HuH-7 (cell line): ENCODE measurements at regions not wholly inside any gene's neighbourhood (a gene's known extent, or its start where the extent isn't known, plus 50 kb on each side); places are given as distances from the start of the nearest gene placed in this dataset.
"Not testable (repeated sequence)": the region's sequence is repeated elsewhere in the genome, so short reads cannot be mapped to it uniquely, and the experiment has no call there.

ENCODE experiments used
- DNase-seq: peaks from one replicate; pipeline ENCODE4 v3.0.0; 2011; ENCODE audit warnings: low spot score

DNA sequence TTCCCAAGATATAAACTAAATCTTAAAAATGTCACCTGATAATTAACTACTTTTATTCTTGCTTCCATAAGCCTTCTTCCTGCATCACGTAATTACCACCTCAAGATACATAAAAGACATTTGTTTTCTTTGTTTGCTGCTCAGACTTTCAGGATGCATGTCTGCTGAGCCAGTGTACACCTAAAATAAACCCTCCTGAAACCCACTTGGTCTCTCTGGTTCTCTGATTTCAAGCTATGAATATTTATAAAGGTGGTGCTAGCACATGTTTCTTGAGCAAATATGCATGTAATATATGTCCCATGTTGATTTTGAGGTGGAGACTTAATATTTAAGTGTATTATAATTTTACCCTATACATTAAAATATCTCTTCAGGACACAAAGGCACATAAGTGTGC, 1627.7 kb upstream of the CDH9 start:
- no peak for DNase-seq

DNA sequence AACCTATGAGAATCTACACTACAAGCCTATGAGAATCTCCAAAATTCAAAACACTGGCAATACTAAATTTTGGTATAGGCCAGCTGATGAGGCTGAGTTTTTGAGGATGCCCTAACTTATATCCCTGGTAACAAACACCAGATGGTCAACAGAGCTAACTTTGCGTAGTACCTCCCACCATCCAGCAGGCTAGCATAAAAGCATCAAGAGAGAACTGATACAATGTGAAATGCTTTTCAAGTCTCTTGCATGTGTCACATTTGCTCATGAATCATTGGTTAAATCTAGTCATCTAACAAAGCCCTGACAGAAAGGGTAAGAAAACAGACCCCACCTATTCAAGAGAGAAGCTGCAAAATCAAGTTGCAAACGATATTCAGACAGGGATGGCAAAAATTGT, 1609.7 kb upstream of the CDH9 start:
- no peak for DNase-seq

DNA sequence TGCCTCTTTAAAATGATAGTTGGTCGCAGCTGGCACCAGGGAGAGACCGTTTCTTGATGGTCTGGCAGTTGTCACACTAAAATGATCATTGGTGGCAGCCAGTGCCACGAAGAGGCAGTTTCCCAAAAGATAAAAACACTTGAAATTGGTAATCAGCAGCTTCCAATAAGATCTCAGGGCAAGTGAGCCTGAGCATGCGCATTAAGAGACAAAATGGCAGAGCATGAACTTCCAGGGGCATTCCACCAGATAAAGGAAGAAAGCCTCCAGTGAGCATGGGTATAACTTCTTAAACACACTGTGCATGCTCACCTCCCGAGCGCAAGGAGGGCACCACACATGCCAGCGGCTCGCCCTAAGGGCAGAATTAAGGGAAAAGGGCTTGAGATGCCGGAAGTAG, 1594.2 kb upstream of the CDH9 start:
- DNase-seq, result no peak

DNA sequence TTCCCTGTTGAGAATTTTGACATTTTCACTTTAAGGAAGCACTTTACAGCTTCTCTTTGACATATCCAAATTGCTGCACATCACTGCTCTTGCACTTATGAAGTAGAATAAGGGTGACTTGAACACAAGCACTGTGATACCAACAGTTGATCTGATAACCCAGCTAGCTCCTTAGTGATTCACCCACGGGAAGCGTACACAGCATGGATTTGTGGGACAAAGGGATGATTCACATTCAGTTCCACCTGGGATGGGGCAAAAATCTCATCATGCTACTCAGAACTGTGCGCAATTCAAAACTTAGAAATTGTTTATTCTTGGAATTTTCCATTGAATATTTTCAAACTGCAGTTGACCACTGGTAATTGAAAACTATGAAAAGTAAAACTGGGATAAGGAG, 1565.5 kb upstream of the CDH9 start:
- DNase-seq, result no peak

DNA sequence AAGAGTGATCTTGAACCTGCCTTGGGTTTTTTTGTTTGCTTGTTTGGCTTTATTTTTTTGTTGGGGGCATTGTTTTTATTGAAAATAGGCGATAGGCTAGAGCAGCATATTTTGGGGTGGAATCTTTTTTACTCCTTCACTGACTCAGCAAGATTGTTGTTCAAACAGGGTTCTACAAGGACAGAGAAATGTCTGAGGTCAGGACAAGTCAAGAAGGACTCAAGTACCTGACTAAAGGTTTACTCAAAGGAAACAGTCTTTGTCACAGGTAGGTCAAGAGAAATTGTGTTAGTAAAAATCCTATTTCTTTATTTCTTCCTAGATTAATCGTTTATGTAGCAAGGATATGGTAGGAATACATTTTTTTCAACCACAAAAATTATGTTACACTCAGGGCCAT, 1564.0 kb upstream of the CDH9 start:
- no peak for DNase-seq

DNA sequence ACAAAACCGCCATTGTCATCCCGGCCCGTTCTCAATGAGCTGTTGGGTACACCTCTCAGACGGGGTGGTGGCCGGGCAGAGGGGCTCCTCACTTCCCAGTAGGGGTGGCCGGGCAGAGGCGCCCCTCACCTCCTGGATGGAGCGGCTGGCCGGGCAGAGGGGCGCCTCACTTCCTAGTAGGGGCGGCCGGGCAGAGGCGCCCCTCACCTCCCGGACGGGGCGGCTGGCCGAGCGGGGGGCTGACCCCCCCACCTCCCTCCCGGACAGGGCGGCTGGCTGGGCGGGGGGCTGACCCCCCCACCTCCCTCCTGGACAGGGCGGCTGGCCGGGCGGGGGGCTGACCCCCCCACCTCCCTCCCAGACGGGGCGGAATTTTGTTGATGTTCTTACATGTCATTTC, 1558.3 kb upstream of the CDH9 start:
- DNase-seq, result not testable (repeated sequence)

DNA sequence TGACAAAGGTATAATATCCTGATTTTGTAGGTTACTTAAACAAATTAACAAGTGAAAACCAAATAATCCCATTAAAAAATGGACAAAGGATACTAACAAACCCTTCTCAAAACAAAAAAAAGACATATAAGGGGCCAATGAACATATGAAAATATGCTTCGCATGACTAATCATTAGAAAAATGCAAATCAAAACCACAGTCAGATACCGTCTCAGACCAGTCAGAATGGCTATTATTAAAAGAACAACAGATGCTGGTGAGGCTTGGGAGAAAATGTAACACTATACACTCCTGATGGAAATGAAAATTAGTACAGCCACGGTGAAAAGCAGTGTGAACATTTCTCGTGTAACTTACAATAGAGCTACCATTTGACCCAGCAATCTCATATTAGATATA, 1542.2 kb upstream of the CDH9 start:
- no peak for DNase-seq

DNA sequence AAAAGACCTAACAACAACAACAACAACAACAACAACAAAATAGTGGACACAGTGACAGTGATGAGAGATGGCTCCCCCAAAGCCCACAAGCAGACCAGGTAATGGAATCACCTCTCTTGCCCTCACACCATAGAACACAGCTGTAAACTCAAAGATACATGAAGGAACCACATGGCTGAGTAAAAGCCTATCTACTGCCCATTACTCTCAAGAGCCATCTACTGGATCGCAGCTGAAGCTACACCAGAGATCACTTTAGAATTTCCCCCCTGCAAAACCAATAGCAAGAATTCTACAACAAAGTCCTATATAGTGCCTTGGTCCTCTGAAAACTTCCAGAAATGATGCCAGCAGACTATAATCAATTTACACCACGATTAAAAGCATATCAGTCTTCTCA, 1537.6 kb upstream of the CDH9 start:
- DNase-seq, result peak; percentile 13

DNA sequence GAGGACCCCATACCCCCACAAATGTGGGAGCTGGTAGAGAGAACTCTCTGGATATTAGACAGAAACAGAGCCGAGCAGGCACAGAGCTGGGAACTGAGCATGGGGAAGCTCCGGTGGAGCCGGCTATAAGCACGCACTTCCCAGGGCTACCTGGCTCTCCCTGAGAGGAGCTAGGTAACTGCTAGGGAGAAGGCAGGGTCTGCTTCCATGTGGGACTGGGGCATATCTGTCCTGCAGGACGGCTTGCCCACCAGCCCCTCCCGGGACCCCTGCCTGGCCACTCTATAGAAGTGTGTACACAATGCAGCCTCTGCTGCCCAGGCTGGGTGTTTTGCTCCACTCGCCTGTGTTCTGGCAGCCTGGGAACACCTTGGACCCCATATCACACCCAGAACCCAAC, 1537.0 kb upstream of the CDH9 start:
- no peak for DNase-seq

DNA sequence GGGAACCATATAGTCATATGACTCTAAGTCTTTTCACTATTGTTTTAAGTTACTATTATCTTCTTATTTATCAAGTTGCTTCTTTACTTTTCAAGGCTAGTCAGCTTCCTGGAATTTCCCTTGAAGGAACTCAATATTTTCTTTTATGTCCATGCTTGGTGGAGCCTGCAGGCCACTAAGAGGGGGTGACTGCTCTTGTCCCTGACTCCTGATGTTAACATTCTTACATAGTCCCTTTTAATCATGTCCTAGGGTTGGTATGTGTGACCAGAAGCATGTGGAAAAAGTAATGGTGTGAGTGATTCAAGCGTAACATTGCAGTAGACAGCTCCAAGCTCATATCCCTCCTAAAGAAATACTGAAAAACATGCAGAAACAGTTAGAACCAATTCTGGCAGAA, 1536.2 kb upstream of the CDH9 start:
- DNase-seq, result no peak

DNA sequence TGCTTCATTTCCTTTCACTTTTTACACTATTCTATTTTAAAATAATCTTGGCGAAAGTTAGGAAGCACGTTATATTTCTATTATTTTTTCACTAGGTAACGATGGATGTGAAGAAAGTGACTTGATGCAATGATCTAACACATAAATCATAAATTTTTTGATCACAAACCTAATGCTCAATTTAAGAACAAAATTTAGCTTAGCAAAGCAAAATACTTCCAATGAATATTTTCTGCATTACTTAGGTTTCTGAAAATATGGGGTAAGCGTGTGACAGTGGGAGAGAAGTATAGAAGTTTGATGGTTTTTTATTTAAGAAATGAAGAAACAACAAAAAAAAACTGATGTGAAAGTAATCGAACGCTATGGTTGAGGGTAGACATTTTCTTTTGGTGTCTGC, 1528.7 kb upstream of the CDH9 start:
- DNase-seq, result no peak

DNA sequence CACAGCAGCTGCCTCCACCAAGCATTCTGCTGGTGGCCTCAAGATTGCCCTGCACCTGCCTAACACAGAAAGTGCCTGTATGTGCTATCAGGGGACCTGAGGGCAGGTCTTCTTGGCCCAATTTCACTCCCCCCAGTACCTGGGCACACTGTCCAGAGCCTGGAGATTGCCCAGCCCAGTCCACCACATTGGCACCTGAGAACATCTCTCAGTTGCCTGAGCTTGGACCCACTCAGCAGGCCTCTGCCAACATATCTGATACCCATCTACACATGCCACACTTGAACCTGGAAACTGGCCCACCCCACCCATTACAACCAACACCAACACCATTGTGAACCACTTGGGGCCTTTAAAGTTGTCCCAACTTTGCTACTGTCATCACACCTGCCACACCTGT, 1523.1 kb upstream of the CDH9 start:
- no peak for DNase-seq

DNA sequence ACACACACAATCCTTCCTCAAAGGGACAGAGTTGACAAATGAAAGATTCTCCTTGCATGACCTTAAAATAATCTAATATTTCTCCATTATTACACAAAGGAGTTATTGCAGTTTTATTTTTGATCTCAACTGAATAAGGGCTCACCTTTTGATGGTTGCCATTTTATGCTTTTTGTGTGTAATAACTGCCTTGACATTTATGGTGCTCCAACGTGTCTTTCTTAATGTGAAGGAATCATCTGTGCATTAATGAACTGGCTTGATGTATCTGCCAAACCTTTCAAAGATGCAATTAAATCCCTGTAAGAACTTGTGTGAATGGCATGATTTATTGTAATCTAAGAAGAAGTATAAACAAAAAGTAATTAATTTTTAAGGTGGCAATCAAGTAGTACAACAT, 1519.8 kb upstream of the CDH9 start:
- no peak for DNase-seq

DNA sequence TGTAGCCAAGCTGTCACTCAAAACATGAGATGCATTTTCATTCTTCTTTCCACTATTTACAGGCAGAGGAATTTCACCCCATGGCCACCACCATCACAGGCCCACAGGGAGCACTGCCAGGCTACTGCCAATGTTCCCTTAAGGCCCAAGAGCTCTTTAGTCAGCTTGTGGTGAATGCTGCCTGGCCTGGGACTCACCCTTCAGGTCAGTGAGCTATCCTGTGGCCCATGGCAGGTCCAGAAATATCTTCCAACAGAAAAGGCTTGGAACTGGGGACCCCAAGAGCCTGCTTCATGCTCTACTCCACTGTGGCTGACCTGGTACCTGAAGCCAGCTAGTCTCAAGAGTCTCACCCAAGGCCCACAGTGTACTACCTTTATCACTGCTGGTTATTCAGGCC, 1518.7 kb upstream of the CDH9 start:
- no peak for DNase-seq

DNA sequence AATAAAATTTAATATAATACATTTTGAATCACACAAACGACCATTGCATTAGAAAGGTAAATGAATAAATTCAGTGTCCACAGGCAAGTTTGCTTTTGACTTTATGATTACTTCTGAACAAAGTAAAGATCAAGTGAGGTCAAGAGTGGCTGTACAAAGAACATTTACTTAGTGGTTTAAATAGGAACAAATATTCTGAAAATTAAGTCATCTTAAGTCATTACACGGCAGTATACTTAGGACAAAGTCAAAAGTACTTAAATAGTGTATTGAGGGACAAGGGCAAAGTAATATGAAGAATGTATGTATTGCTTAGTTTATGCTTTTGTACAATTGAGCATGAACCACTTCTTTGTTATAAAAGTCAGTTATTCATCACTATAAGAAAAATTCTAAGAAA, 1511.2 kb upstream of the CDH9 start:
- DNase-seq, result no peak

DNA sequence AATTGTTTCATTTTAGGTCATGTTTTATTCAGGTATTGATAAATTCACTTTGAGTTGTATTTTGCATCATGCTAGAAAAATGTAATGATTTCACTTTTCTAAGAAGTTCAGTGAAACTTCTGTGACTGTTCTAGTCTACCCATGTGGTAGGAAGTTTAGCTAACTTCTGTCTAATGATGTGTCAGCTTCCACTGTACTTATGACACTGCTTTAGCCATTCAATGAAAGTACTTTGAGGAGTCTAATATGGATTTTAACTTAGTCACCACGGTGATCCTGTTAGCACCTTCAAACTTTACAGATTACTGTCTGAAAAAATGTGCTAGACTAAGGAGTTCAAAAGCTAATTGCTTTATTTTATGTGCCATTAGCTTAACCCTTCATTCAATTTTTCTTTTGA, 1510.5 kb upstream of the CDH9 start:
- no peak for DNase-seq

DNA sequence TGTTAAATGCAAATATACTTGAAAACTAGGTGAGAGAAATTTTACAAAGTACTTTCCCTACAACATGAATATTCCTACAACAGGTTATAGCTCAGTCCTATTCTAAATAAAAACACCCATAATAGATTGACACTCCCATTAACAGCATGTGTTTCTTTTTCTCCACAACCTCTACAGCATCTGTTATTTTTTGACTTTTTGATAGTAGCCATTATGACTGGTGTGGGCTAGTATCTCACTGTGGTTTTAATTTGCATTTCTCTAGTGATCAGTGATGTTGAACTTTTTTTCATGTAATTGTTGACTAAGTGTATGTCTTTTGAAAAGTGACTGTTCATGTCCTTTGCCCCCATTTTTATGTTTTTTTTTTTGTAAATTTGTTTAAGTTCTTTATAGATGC, 1506.1 kb upstream of the CDH9 start:
- DNase-seq, result no peak

DNA sequence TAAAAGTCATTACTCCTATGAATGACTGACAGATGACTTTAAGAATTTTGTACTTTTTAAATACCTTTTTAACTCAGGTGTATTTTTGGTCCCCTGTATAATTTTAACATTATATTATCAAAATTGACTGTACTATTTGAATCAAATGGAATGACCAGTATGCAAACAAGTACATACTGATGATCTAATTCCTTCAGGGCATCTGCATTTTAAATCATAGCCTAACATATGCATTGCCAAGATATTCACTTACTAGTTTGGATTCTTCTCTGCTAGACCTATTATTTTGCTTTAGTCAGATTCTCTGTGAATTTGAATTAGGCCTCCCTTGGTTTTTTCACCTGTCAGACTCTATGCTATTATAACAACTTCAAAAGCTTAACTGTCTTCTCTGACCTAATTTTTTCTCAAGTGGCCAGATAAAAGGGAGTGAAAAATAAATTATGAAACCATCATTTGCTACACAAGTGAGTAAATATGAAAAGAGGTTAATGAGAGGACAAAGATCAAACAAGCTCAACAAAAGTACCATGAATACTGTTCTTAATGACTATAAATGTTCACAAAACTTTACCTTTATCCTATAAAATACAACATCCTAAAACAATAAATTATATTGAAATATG, 1505.2 kb upstream of the CDH9 start:
- DNase-seq, result no peak

DNA sequence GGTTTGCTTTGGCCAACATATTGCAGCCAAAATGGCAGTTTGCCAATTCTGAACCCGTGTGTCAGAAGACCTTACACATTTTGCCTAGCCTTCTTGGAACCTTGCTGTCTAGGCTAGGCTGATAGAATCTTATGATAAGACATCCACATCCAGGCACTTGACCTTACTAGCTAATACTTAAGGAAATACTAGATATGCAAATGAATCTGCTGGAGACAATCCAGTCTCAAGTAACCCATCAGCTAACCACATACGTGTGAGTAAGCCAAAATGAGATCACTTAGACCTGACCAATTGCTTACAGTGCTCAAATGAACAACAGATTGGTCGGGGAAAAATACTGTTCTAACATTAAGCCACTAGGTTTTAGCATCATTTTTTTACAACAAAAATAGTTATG, 1504.6 kb upstream of the CDH9 start:
- DNase-seq, result no peak

DNA sequence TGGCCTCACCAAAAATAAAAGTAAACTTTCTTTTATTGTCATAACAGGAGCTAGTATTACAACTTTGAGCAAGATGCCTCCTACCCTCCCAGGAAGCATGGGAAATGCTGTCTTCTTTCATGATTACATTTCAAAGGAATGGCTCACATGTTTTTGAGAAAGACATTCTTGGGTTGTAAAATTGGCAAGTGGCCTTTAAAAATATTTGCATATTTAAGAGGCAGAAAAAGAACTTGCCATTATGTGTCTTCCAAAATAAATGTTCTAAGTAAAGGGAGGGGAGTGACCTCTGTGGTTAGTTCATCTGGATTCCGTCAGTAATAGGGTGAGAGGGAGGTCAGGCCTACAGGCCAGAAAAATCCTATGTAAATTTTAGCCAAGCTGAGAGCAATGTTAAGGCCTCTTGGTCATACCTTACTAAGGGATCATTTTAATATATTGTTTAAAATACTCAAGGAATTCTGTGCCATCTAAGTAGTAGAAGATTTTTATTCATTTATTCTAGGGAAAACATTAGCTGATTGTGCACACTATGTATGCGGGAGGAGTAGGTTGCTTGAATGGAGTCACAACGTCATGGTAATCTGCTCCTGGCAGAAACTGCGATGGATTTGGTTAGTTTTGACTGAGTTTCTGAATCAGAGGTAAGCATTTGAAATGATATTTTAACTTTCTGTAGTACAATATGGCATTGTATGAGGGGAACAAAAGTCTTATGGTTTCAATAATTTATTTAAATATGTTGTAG, 1485.7 kb upstream of the CDH9 start:
- no peak for DNase-seq

DNA sequence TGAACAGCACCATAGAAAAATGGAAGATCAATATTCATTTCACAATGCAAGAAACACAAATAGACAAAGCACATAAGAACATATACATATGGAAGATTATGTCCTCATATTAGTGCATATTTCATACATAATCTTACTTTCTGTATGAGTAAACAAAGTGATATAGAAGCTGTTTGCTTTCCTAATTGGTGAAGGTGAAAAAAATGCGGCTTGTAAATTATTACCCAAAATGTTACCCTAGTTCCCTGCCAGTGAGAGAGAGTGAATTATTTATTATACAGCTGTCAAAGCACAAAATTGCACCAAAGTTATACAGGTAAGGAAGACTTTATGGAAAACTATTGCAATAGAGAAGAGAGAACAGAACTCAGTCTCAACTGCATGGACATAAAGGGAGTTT, 1485.0 kb upstream of the CDH9 start:
- DNase-seq, result no peak

DNA sequence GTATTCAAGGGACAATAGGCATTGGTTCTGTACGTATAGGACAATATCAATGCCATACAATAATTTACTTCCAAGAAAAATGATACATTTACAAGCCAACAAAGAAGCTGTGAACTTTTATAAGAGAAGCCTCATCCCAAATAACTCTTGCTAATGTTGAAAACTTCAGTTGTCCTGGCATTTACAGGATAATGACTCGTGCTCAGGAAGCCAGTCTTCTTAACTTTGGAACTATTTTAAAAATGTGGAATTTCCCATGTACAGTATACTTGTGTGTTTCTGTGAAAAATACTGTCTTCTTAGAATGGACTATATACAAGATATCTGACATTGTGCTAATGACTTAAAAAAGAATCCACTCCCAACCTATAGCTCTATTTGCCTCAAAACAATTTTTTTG, 1479.3 kb upstream of the CDH9 start:
- DNase-seq, result no peak

DNA sequence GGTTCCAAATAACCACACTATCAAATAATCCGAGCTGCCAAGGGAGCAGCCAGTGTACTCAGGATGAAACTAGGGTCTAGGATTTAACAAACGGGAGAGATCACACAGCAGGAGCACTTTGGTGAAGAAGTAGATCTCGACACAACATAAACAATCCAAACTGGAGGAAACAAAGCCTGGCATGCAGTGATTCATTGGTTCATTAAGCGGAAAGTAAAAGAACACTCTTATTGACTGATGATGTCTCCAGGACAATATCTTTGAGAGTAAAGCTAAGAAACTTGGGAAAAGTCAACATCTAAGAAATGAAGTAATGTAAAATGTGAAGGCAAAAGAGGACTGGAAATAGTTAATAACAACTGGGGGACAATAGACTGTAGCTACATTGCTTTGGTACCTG, 1478.3 kb upstream of the CDH9 start:
- no peak for DNase-seq

DNA sequence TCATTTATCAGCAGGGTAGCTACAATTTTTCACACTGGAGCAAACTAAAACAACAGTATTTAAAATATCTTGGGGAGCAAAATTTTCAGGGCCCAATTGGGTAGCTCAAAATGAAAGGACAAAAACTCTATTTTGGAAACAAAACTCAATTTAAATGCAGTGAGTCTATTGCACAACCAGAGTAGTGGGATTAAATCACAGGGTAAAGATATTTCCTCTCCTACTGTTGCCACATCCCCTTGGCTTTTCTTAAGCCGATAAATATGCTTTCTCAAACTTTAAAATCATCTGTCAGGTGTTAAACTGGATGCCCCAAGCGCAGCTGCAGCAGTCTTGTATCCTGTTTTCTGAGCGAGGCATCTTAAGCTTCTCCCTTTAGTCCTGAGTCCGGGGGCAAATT, 1474.3 kb upstream of the CDH9 start:
- DNase-seq, result no peak
